COLO668 (cell line): ENCODE measurements at regions not wholly inside any gene's neighbourhood (a gene's known extent, or its start where the extent isn't known, plus 50 kb on each side); places are given as distances from the start of the nearest gene placed in this dataset.
"Not testable (repeated sequence)": the region's sequence is repeated elsewhere in the genome, so short reads cannot be mapped to it uniquely, and the experiment has no call there.

Source experiments
- DNase-seq: peaks from one replicate; lab custom pipeline; 2025; ENCODE audit not compliant: unreplicated experiment; lab: John Stamatoyannopoulos, UW

DNA sequence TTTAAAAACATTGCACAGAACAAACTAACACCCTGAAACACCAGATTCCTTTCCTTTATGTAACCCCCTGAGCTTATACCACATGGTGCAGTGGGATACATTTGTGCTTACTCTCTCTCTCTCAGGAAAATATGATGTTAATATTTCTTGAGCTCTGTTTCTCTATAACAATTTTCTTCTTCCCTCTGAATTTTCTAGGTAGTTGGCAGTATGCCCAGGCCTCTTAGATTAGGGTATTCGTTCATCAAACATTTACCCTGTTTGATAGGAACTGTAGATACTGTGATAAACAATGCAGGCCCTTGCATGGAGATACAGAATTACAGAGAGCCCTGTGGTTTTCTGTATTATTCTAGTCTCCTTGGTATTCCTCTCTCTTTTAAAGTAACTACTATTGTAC, 567.8 kb downstream of the IPMK start:
- DNase-seq: peak; percentile 3

DNA sequence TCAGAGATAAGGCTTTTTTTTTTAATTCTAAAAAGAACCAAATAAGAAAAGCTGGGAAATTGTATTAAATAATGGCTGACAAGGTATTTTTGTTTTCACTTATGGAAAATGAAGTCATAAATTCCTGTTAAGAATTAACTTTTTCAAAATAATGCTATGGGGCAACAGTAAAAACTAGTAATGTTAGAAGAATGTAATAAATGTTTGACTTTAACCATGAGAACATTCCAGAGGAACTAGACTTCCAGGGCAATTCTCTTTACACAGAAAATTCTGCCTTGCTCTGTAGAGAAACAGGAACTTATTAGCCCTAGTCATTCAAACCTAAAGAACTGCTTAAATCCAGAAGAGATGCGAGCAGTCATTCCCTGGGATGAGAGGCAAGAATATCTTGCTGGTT, 571.1 kb downstream of the IPMK start:
- DNase-seq: no peak

GRCh38 chr10:57694956-57695608, 572.6 kb downstream of the IPMK start:
- no peak for DNase-seq

DNA sequence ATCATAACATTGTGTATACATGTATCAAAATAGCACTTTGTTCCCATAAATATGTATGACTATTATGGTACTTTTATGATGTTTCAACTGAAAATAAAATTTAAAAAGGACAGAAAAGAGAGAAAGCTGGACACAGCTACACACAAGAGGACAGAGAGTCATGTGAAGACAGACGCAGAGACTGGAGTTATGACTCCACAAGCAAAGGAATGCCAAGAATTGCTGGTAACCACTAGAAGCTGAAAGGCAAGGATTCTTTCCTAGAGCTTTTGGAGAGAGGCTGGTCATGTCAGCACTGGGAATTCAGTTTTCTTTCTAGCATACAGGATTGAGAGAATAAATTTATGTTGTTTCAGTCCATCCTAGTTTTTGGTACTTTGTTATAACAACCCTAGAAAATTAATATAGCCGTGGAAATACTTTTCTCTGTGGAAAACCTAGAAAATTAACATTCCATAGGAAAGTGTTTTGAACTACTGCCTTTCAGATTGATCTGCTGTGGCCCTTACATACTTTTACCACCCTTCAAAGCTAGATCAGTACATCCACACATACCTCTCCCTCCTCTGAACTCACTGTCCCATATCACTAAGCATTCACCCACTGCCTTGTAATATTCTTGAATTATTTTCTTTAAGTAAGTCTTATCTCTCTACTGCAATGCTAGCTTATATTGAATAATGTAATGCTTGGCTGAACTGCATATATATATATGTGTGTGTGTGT, 575.3 kb downstream of the IPMK start:
- no peak for DNase-seq

GRCh38 chr10:57689596-57690297, 577.9 kb downstream of the IPMK start:
- no peak for DNase-seq

GRCh38 chr10:57679916-57680315, 587.8 kb downstream of the IPMK start:
- DNase-seq: no peak

GRCh38 chr10:57675125-57675524, 592.6 kb downstream of the IPMK start:
- no peak for DNase-seq

DNA sequence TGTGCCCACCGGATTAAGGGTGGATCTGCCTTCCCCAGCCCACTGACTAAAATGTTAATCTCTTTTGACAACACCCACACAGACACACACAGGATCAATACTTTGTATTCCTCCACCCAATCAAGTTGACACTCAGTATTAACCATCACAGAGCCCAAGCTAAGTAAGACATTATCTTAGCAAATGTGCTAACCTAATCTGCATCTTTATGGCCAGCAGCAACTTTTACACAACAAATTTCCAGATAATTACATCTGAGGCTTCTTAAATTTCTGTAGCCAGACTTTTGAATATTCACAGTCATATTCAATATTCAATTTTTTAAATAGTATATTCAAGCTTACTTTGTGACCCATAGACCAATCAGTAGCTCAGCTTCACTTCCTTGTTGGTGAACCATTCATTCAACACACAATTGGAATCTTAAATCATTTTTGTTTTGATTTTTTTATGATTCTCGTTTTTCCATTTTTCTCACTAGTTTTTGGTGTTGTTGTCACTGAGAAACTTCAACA, 594.2 kb downstream of the IPMK start:
- no peak for DNase-seq

DNA sequence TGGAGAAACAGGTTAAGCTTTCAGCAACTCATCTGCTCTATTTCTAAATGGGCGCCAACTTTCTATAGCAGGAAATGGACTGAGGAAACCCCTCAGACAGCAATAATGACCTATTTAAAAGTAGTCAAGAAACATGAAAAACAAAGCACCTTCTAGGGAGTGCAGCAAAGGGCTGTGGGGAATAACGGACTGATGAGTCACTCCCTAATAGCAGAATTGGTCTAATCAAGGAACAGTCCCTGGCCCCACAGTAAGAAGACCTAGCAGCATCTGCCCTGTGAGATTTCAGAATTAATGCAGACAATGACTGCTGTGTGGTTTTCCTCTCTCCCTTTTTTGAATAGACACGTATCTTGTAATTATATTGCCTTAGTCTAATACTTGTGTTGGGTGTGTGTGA, 602.9 kb downstream of the IPMK start:
- no peak for DNase-seq

- DNase-seq: no peak
These were observed 604.3 kb downstream of the IPMK start for GRCh38 chr10:57663401-57663800.

DNA sequence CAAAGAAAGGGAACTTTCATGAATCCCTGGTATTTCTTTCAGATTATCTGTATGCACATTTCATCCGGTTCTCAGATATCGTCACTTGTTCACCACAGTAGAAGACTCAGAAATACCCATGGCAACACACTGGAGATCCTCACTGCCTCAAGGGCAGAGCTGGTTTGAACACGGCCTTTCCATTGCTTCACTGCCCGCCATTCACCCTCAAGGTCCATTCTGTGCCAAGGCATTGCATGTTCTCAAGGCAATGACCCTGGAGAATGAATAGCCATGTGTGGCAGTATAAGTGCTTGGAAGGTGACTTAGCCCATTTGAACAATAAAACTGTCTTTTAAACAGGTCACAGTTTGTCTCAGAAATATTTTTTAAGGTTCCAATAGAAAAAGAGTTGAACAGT, 606.5 kb downstream of the IPMK start:
- no peak for DNase-seq

DNA sequence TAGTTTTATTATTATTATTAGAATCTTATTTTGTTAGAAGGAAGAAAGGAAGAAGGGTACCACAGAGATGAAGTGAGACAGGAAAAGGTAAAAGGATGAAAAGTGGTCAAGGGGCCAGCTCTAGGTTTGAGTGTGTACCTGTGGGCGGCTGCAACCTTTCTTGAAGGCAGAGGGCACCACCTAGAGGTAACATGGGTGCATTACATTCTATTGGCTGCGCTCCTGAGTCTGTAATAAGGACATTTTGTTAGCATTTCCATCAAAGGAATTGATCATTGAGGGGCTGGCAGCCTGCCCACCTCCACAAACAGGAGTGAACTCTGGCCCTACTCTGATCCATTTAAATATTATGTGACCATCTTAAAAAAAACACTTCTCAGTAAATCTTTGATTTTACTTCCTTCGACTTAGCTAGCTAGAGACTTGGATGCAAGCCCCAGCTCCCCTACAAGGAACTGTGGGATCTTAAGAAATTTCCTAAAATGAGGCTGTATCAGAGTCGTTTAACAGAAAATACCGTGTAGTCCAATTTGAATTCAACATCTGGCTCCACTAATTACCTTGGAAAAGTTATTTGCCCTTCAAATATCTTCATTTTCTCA, 610.4 kb downstream of the IPMK start:
- DNase-seq: peak; percentile 36

- no peak for DNase-seq
These were observed 612.8 kb downstream of the IPMK start for GRCh38 chr10:57654856-57655255.

- DNase-seq: not testable (repeated sequence)
These were observed 622.6 kb downstream of the IPMK start for GRCh38 chr10:57645108-57645507.

- no peak for DNase-seq
These were observed 629.3 kb downstream of the IPMK start for GRCh38 chr10:57638411-57638810.

GRCh38 chr10:57628592-57629284, 639.0 kb downstream of the IPMK start:
- no peak for DNase-seq

DNA sequence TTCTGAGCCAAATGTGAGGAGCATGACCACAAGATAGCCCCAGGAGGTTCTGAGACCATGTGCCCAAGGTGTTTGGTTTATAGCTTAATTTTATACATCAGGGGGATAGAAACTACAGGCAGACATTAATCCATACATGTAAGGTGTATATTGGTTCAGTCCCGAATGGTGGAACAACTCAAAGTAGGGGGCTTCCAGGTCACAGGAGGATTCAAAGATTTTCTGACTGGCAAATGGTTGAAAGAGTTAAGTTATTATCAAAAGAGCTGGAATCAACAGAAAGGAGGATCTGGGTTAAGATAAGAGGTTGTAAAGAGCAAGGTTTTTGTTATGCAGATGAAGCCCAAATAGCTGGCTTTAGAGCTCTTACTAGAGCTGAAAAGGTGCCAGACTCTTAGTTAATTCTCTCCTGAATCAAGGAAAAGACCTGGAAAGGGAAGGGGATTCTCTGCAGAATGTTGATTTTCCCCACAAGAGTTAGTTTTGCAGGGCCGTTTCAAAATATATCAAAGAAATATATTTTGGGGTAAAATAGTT, 640.0 kb downstream of the IPMK start:
- DNase-seq: no peak

DNA sequence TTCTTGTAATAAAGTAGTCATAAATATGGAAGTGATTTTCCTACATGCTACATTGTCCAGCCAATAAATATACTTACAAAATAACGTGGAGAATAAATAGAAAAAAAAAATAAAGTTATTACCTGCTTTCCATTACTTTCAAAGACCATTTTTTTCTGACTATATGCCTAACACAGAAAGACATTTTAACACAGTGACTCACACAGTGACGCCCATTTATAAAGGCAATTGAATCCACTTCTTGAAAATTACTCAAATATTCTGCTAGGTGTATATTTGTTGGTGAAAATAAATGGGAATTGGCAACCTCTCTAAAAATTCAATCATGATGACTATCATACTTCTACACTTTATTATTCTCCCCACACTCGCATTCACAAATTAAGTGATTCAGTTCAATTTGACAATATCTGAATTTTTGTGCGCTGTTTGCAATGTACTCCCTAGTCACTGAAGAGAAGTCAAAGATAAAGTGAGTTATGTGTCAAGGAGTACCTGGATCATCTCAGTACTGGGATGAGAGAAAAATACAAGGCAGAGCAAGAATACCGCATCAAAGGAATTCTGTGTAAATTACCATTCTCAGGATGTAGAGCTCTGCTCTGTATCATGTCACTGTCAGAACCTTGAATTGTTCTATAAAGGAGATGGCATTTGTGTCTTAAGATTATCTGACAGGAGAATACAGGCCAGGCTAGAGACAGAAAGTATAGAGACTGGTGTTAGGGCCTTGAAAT, 642.7 kb downstream of the IPMK start:
- no peak for DNase-seq

- no peak for DNase-seq
These were observed 643.6 kb downstream of the IPMK start for GRCh38 chr10:57624066-57624465.

- DNase-seq: no peak
These were observed 646.2 kb downstream of the IPMK start for GRCh38 chr10:57621466-57621865.
